Testis (tissue), 2 donors: ENCODE measurements at regions not wholly inside any gene's neighbourhood (a gene's known extent, or its start where the extent isn't known, plus 50 kb on each side); places are given as distances from the start of the nearest gene placed in this dataset.

ENCODE experiments used
- DNase-seq: peaks from one replicate; pipeline ENCODE4 v3.0.0-alpha.2; 2019
- H3K27ac ChIP-seq, 2 donors: fragments of 200-600 bp; sonication (generic); one replicate each; pipeline ENCODE4 v1.5.1; 2019
- H3K27me3 ChIP-seq: fragments of 200-600 bp; sonication (generic); one replicate; pipeline ENCODE4 v1.5.1; 2019
- H3K36me3 ChIP-seq: fragments of 200-600 bp; sonication (generic); one replicate; pipeline ENCODE4 v1.5.1; 2017; ENCODE audit warnings: low read depth; ENCODE audit errors: missing control alignments
- H3K4me1 ChIP-seq: fragments of 200-600 bp; sonication (generic); one replicate; pipeline ENCODE4 v1.5.1; 2019
- H3K4me3 ChIP-seq, 2 donors: fragments of 200-600 bp; sonication (generic); one replicate each; pipeline ENCODE4 v1.5.1; 2017 to 2019
- H3K9me3 ChIP-seq: fragments of 200-600 bp; sonication (generic); one replicate; pipeline ENCODE4 v1.5.1; 2017
- POLR2A ChIP-seq: fragments of 450-650 bp; IDR thresholded peaks from one replicate; pipeline ENCODE4 v1.6.1; 2017; ENCODE audit warnings: antibody characterized with exemption, mild to moderate bottlenecking, moderate library complexity
- WGBS, 2 donors: methylation state at CpG; one replicate each; pipeline ENCODE4 v1.1.5; 2018; 5-methylcytosine and 5-hydroxymethylcytosine counted together
- intact Hi-C: fragments of 100-400 bp; cut with DNase I; formaldehyde crosslinking; loops from one replicate; pipeline ENCODE4 v1.15.1; 2023; ENCODE audit warnings: low total_unique reads
- TF ChIP-seq, protein P1 (sequence below), 3 experiments: fragments of 450-650 bp in 2 of 3; fragments of 200-600 bp in 1 of 3; sonication (generic) in 1 of 3; IDR thresholded peaks; one replicate each; pipeline ENCODE4 v1.5.1; 2016 to 2019; ENCODE audit warnings: antibody characterized with exemption in 3 of 3, mild to moderate bottlenecking in 2 of 3, moderate library complexity in 1 of 3

DNA sequence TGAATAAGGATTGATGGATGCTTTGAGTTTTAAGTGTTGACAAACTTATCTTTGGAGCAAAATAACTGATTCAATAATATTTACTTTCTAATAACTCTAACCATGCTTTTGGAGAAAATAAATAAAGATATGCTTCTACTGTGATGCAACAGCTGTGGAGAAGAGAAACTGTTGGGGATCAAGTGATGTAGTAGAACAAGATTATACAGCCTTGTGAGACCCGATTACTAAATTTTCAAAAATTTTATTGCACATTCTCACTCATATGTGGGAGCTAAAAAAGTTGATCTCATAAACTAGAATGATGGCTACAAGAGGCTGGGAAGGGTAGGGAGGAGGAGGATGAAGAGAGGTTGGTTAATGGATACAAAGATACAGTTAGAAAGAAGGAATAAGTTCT, 85.5 kb upstream of the OXGR1 start:
- Histone ChIP-seq H3K27me3 (no peaks in the 10 kb centered on the region), H3K4me3 (no peak overlapping the region), H3K27ac (no peak overlapping the region), H3K36me3 (no peaks in the 10 kb centered on the region), H3K9me3 (no peaks in the 10 kb centered on the region), H3K4me1 (no peaks in the 10 kb centered on the region)
- no peak for DNase-seq
- intact Hi-C loops, result no loop called here
- WGBS, 2 donors, result 82 to 87% methylated on average over 1 of the region's 1 CpG
- no peak for TF ChIP-seq POLR2A
- TF ChIP-seq, protein P1, sequence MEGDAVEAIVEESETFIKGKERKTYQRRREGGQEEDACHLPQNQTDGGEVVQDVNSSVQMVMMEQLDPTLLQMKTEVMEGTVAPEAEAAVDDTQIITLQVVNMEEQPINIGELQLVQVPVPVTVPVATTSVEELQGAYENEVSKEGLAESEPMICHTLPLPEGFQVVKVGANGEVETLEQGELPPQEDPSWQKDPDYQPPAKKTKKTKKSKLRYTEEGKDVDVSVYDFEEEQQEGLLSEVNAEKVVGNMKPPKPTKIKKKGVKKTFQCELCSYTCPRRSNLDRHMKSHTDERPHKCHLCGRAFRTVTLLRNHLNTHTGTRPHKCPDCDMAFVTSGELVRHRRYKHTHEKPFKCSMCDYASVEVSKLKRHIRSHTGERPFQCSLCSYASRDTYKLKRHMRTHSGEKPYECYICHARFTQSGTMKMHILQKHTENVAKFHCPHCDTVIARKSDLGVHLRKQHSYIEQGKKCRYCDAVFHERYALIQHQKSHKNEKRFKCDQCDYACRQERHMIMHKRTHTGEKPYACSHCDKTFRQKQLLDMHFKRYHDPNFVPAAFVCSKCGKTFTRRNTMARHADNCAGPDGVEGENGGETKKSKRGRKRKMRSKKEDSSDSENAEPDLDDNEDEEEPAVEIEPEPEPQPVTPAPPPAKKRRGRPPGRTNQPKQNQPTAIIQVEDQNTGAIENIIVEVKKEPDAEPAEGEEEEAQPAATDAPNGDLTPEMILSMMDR (IDR thresholded peaks at IDR 0.05), result no peak

DNA sequence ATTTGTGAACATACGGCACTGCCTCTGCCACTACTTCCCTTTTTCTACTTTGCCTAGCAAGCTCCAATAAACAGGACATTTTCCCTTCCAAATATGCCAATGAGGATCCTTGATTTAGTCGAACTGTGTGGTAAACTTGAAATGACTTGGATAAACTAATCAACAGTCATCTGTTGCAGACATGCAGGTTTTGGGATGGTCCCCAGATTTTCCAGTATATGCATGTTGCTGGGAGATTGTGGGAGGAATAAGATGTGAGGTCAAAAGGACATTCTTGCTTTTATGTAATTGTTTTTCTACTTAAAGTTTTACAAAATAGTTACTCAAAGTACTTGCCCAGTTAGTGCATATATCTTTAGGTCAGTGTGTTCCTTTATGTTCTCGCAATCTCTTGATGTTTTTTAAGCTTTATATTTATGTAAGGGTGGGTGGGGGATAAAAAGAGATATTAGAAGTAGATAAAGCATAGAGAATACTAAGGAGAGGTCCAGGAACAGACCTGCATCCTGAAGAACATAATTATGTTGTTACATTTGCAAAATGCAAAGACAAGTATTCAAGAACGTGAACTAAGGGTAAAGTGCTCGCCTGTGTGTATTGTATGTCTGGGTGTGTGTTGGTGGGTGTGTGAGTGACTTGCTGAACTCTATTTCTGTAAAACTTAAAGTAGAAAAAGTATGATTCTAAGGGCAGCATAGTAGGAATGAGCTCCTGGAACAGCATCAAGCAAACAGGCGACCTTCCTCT, 88.4 kb upstream of the OXGR1 start:
- no peak overlapping the region for H3K27ac ChIP-seq
- intact Hi-C loops, result no loop called here
- H3K9me3 ChIP-seq, result no peaks in the 10 kb centered on the region
- TF ChIP-seq, protein P1 (IDR thresholded peaks at IDR 0.05), result no peak
- no peak overlapping the region for H3K4me3 ChIP-seq
- DNase-seq, result no peak
- no peaks in the 10 kb centered on the region for H3K36me3 ChIP-seq
- H3K4me1 ChIP-seq, result no peaks in the 10 kb centered on the region
- H3K27me3 ChIP-seq, result no peaks in the 10 kb centered on the region
- WGBS, 2 donors, result 82 to 83% methylated on average over 6 of the region's 6 CpGs

DNA sequence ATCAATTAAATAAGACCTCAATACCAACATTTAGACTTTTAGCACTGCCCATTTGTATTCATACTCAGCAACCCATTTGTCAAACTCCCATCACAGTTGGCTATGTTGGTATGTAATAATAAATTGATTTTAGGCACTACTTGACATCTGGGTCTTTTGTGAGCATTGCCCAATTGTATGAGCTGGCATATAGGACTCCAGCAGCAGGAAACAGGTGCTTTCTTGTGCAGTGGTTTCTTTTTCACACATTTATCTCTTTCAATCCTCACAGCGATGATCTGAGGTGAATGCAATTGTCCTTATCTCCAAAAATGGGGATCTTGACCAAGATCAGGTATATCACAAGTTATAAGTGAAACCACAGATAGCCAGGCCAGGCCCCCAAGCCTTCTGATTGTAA, 96.9 kb upstream of the OXGR1 start:
- TF ChIP-seq POLR2A, result no peak
- TF ChIP-seq, protein P1 (IDR thresholded peaks at IDR 0.05), result no peak
- no peak overlapping the region for H3K4me3 ChIP-seq
- intact Hi-C loops, result no loop called here
- no peaks in the 10 kb centered on the region for H3K9me3 ChIP-seq
- H3K4me1 ChIP-seq, result no peaks in the 10 kb centered on the region
- DNase-seq, result no peak
- no peaks in the 10 kb centered on the region for H3K36me3 ChIP-seq
- H3K27me3 ChIP-seq, result no peaks in the 10 kb centered on the region
- WGBS, 2 donors, result 73 to 85% methylated on average over 1 of the region's 1 CpG
- no peak overlapping the region for H3K27ac ChIP-seq

DNA sequence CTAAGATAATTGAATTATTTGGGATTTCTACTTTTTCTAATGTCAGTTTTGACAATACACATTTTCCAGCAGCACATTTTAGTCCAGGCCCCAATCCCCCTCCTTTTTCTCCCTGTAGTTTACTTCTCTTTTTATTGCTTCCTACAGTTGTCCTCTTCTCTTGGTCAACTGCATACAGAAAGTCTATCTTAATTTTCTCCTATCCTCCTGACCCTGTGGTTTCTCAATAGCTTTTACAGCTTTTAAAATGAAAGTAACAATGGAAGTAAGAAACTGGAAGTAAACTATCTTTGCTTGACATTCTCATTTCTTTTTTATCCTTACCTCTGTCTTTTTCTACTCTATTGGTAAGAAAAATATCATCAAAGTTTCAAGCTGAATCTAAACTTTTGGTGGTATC, 106.5 kb upstream of the OXGR1 start:
- TF ChIP-seq, protein P1 (IDR thresholded peaks at IDR 0.05), result no peak
- no peak for TF ChIP-seq POLR2A
- Histone ChIP-seq H3K4me3 (no peak overlapping the region), H3K4me1 (no peaks in the 10 kb centered on the region), H3K27ac (no peak overlapping the region), H3K27me3 (no peaks in the 10 kb centered on the region), H3K36me3 (no peaks in the 10 kb centered on the region), H3K9me3 (no peaks in the 10 kb centered on the region)
- DNase-seq, result no peak
- intact Hi-C loops, result no loop called here
